GM23338 (cell line): ENCODE measurements at regions not wholly inside any gene's neighbourhood (a gene's known extent, or its start where the extent isn't known, plus 50 kb on each side); places are given as distances from the start of the nearest gene placed in this dataset.

Experiments
- ATAC-seq: fragments of 200-7000 bp; cut with Tn5 transposase; 3 replicates; pipeline ENCODE4 v1.9.1; 2020
- DNase-seq: peaks from one replicate; pipeline ENCODE4 v3.0.0-alpha.2; 2015; ENCODE audit warnings: low spot score
- H2AFZ ChIP-seq: fragments of 200-600 bp; sonication (generic); 2 replicates; pipeline ENCODE4 v1.8.0; 2016; ENCODE audit warnings: antibody characterized with exemption, mild to moderate bottlenecking, moderate library complexity
- H3F3A ChIP-seq: fragments of 200-600 bp; sonication (generic); replicated peaks from 2 replicates; pipeline ENCODE4 v1.8.0; 2017; ENCODE audit warnings: antibody characterized with exemption, mixed run types, low read depth
- H3K27ac ChIP-seq: fragments of 200-600 bp; sonication (generic); 2 replicates; pipeline ENCODE4 v1.6.1; 2016; ENCODE audit warnings: low read depth
- H3K27me3 ChIP-seq: fragments of 200-600 bp; sonication (generic); 2 replicates; pipeline ENCODE4 v1.8.0; 2016; ENCODE audit warnings: mild to moderate bottlenecking, mixed run types, moderate library complexity; ENCODE audit not compliant: insufficient read depth
- H3K36me3 ChIP-seq: fragments of 200-600 bp; sonication (generic); 2 replicates; pipeline ENCODE4 v1.8.0; 2016; ENCODE audit warnings: mild to moderate bottlenecking; ENCODE audit not compliant: insufficient read depth
- H3K4me1 ChIP-seq: fragments of 200-600 bp; sonication (generic); 2 replicates; pipeline ENCODE4 v1.8.0; 2016; ENCODE audit warnings: mild to moderate bottlenecking, moderate library complexity; ENCODE audit not compliant: insufficient read depth
- H3K4me2 ChIP-seq: fragments of 200-600 bp; sonication (generic); 2 replicates; pipeline ENCODE4 v1.7.1; 2017; ENCODE audit warnings: mixed run types
- H3K4me3 ChIP-seq: fragments of 200-600 bp; sonication (generic); 2 replicates; pipeline ENCODE4 v1.6.1; 2016; ENCODE audit warnings: mixed run types
- H3K79me2 ChIP-seq: fragments of 200-600 bp; sonication (generic); replicated peaks from 2 replicates; pipeline ENCODE4 v1.8.0; 2017; ENCODE audit warnings: mild to moderate bottlenecking; ENCODE audit not compliant: insufficient read depth
- H3K9me2 ChIP-seq: fragments of 200-600 bp; sonication (generic); 2 replicates; pipeline ENCODE4 v1.8.0; 2017; ENCODE audit not compliant: insufficient read depth
- H4K20me1 ChIP-seq: fragments of 200-600 bp; sonication (generic); replicated peaks from 2 replicates; pipeline ENCODE4 v1.8.0; 2017; ENCODE audit warnings: mild to moderate bottlenecking; ENCODE audit not compliant: insufficient read depth
- H3K27ac Mint-ChIP-seq: 2 replicates; pipeline ENCODE4 v1.8.0; 2020; ENCODE audit warnings: inconsistent platforms, mild to moderate bottlenecking, moderate library complexity, mixed read lengths
- H3K27me3 Mint-ChIP-seq: 3 replicates; pipeline ENCODE4 v1.8.0; 2022; ENCODE audit warnings: low read depth, mild to moderate bottlenecking, moderate library complexity, mixed read lengths, inconsistent platforms; ENCODE audit not compliant: insufficient read depth, poor library complexity
- H3K36me3 Mint-ChIP-seq: 3 replicates; pipeline ENCODE4 v1.8.0; 2021; ENCODE audit warnings: low read depth, mild to moderate bottlenecking, inconsistent platforms, moderate library complexity, mixed read lengths
- H3K4me1 Mint-ChIP-seq: 3 replicates; pipeline ENCODE4 v1.8.0; 2020; ENCODE audit warnings: mild to moderate bottlenecking, inconsistent platforms, mixed read lengths
- H3K4me3 Mint-ChIP-seq: 3 replicates; pipeline ENCODE4 v1.8.0; 2021; ENCODE audit warnings: moderate library complexity, mild to moderate bottlenecking, inconsistent platforms, mixed read lengths
- H3K9me3 Mint-ChIP-seq: 3 replicates; pipeline ENCODE4 v1.8.0; 2020; ENCODE audit warnings: moderate library complexity, mild to moderate bottlenecking, inconsistent platforms, mixed read lengths
- CREB1 ChIP-seq: fragments of 250-450 bp; sonication (Bioruptor Pico); IDR thresholded peaks from 2 replicates; pipeline ENCODE4 v1.5.0; 2020; ENCODE audit warnings: low read depth, mild to moderate bottlenecking, moderate library complexity
- CTCF ChIP-seq, 2 experiments: fragments of 200-600 bp in 1 of 2; sonication (generic) in 1 of 2; conservative IDR thresholded peaks; 2 replicates each; pipeline versions ENCODE4 v1.5.1 to v1.6.1; 2016 to 2017; ENCODE audit warnings: antibody characterized with exemption in 2 of 2, low read depth in 2 of 2, mild to moderate bottlenecking in 2 of 2, moderate library complexity in 1 of 2
- ETS1 ChIP-seq: IDR thresholded peaks from 2 replicates; pipeline ENCODE4 v1.6.1; 2016; ENCODE audit warnings: antibody characterized with exemption
- EZH2 ChIP-seq: fragments of 200-600 bp; sonication (generic); IDR thresholded peaks from one replicate; pipeline ENCODE4 v1.8.0; 2017; ENCODE audit warnings: antibody characterized with exemption, mild to moderate bottlenecking, low read depth; ENCODE audit not compliant: unreplicated experiment
- EZH2phosphoT487 ChIP-seq: fragments of 200-600 bp; sonication (generic); IDR thresholded peaks from one replicate; pipeline ENCODE4 v1.8.1; 2018; ENCODE audit warnings: antibody characterized with exemption; ENCODE audit not compliant: unreplicated experiment
- JUNB ChIP-seq: IDR thresholded peaks from one replicate; pipeline ENCODE4 v1.6.1; 2016; ENCODE audit warnings: antibody characterized with exemption; ENCODE audit not compliant: unreplicated experiment
- NANOG ChIP-seq: IDR thresholded peaks from 2 replicates; pipeline ENCODE4 v1.6.1; 2016; ENCODE audit warnings: antibody characterized with exemption, borderline replicate concordance
- POLR2AphosphoS5 ChIP-seq: IDR thresholded peaks from 2 replicates; pipeline ENCODE4 v1.6.1; 2016; ENCODE audit warnings: antibody characterized with exemption, low read depth
- REST ChIP-seq: IDR thresholded peaks from one replicate; pipeline ENCODE4 v1.6.1; 2018; ENCODE audit warnings: antibody characterized with exemption; ENCODE audit not compliant: unreplicated experiment
- ZNF114 ChIP-seq: fragments of 250-450 bp; sonication (Bioruptor Pico); IDR thresholded peaks from 2 replicates; pipeline ENCODE4 v1.5.0; 2020; ENCODE audit warnings: mild to moderate bottlenecking, moderate library complexity
- ZNF331 ChIP-seq: fragments of 250-450 bp; sonication (Bioruptor Pico); IDR thresholded peaks from 2 replicates; pipeline ENCODE4 v1.5.0; 2020; ENCODE audit warnings: low read depth, mild to moderate bottlenecking, moderate library complexity
- ZNF462 ChIP-seq: fragments of 250-450 bp; sonication (Bioruptor Pico); IDR thresholded peaks from 2 replicates; pipeline ENCODE4 v1.5.0; 2020; ENCODE audit warnings: mild to moderate bottlenecking, moderate library complexity

- TF ChIP-seq ZNF462 (CRISPR knock-in tag): no peak
- TF ChIP-seq NANOG: no peak
Measured at GRCh38 chr12:115860619-115861018, 416.9 kb downstream of the MED13L start (continued).

GRCh38 chr12:115859231-115859630 is 418.3 kb downstream of the MED13L start:
- no peaks in the 10 kb centered on the region for H3K36me3 Mint-ChIP-seq
- H3K27ac Mint-ChIP-seq: no peak overlapping the region
- Histone ChIP-seq H3K27me3 (no peaks in the 10 kb centered on the region), H3K36me3 (no peaks in the 10 kb centered on the region), H3K79me2 (no peaks in the 10 kb centered on the region), H4K20me1 (no peaks in the 10 kb centered on the region), H3K9me2 (no peaks in the 10 kb centered on the region), H3F3A (no peaks in the 10 kb centered on the region), H3K4me1 (peaks cover 9% of the 10 kb centered on the region), H3K27ac (no peak overlapping the region), H2AFZ (no peak overlapping the region), H3K4me2 (no peak overlapping the region), H3K4me3 (no peak overlapping the region)
- no peak for DNase-seq
- ATAC-seq: no peak
- peaks cover 4% of the 10 kb centered on the region for H3K27me3 Mint-ChIP-seq
- H3K4me1 Mint-ChIP-seq: peaks cover 8% of the 10 kb centered on the region
- H3K9me3 Mint-ChIP-seq: no peaks in the 10 kb centered on the region
- no peak overlapping the region for H3K4me3 Mint-ChIP-seq
- no peak for TF ChIP-seq EZH2phosphoT487
- TF ChIP-seq CREB1 (CRISPR knock-in tag): no peak
- TF ChIP-seq EZH2: no peak
- TF ChIP-seq ZNF114 (CRISPR knock-in tag): no peak
- TF ChIP-seq POLR2AphosphoS5: no peak
- TF ChIP-seq JUNB: no peak
- TF ChIP-seq CTCF (conservative IDR thresholded peaks at IDR 0.05; ENCODE audit: low read depth in 2 of 2): no peak
- no peak for TF ChIP-seq NANOG
- TF ChIP-seq REST: no peak
- TF ChIP-seq ZNF331 (CRISPR knock-in tag): no peak
- no peak for TF ChIP-seq ETS1
